HG03571 (cell line): ENCODE measurements at regions not wholly inside any gene's neighbourhood (a gene's known extent, or its start where the extent isn't known, plus 50 kb on each side); places are given as distances from the start of the nearest gene placed in this dataset.
"Not testable (repeated sequence)": the region's sequence is repeated elsewhere in the genome, so short reads cannot be mapped to it uniquely, and the experiment has no call there.

Source experiments
- ATAC-seq: cut with Tn5 transposase; IDR thresholded peaks from one replicate; pipeline ENCODE4 v1.9.1; 2021; ENCODE audit not compliant: unreplicated experiment

- ATAC-seq = no peak
These were observed 573.5 kb downstream of the DSC3 start for GRCh38 chr18:30469091-30469490.

GRCh38 chr18:30465096-30465495 is 577.4 kb downstream of the DSC3 start:
- no peak for ATAC-seq

GRCh38 chr18:30457156-30457555 is 585.4 kb downstream of the DSC3 start:
- no peak for ATAC-seq

- ATAC-seq = no peak
These were observed 586.8 kb downstream of the DSC3 start for GRCh38 chr18:30455741-30456140.

GRCh38 chr18:30454920-30455319 is 587.6 kb downstream of the DSC3 start:
- no peak for ATAC-seq

- no peak for ATAC-seq
These were observed 590.6 kb downstream of the DSC3 start for GRCh38 chr18:30451981-30452380.

- ATAC-seq = no peak
These were observed 591.6 kb downstream of the DSC3 start for GRCh38 chr18:30450927-30451326.

GRCh38 chr18:30446605-30447004 is 595.9 kb downstream of the DSC3 start:
- no peak for ATAC-seq

GRCh38 chr18:30444544-30444943 is 598.0 kb downstream of the DSC3 start:
- ATAC-seq = no peak

- no peak for ATAC-seq
These were observed 602.2 kb downstream of the DSC3 start for GRCh38 chr18:30440351-30440750.

GRCh38 chr18:30439174-30439573 is 603.4 kb downstream of the DSC3 start:
- ATAC-seq = no peak

- ATAC-seq = no peak
These were observed 610.2 kb downstream of the DSC3 start for GRCh38 chr18:30432349-30432748.

GRCh38 chr18:30419399-30419798 is 623.1 kb downstream of the DSC3 start:
- not testable (repeated sequence) for ATAC-seq

GRCh38 chr18:30415903-30416302 is 626.6 kb downstream of the DSC3 start:
- ATAC-seq = no peak

- no peak for ATAC-seq
These were observed 633.4 kb downstream of the DSC3 start for GRCh38 chr18:30409120-30409519.

- no peak for ATAC-seq
These were observed 635.8 kb downstream of the DSC3 start for GRCh38 chr18:30406728-30407127.

- no peak for ATAC-seq
These were observed 637.5 kb downstream of the DSC3 start for GRCh38 chr18:30405038-30405437.

- no peak for ATAC-seq
These were observed 638.1 kb downstream of the DSC3 start for GRCh38 chr18:30404422-30404821.

GRCh38 chr18:30403278-30403677 is 639.3 kb downstream of the DSC3 start:
- no peak for ATAC-seq

- ATAC-seq = no peak
These were observed 655.1 kb downstream of the DSC3 start for GRCh38 chr18:30387401-30387800.

GRCh38 chr18:30386624-30387023 is 655.9 kb downstream of the DSC3 start:
- ATAC-seq = no peak

- no peak for ATAC-seq
These were observed 656.9 kb downstream of the DSC3 start for GRCh38 chr18:30385684-30386083.

- ATAC-seq = no peak
These were observed 660.7 kb downstream of the DSC3 start for GRCh38 chr18:30381826-30382225.

GRCh38 chr18:30378097-30378496 is 664.4 kb downstream of the DSC3 start:
- ATAC-seq = no peak
